GM12891 (cell line): ENCODE measurements at regions not wholly inside any gene's neighbourhood (a gene's known extent, or its start where the extent isn't known, plus 50 kb on each side); places are given as distances from the start of the nearest gene placed in this dataset.

ENCODE experiments used
- POLR2A ChIP-seq: IDR thresholded peaks from 2 replicates; pipeline ENCODE4 v1.6.1; 2011; ENCODE audit warnings: low read depth, low read length, control low read depth
- POLR2AphosphoS5 ChIP-seq: IDR thresholded peaks from 2 replicates; pipeline ENCODE4 v1.6.1; 2011; ENCODE audit warnings: low read depth, low read length, control low read depth
- TAF1 ChIP-seq: IDR thresholded peaks from 2 replicates; pipeline ENCODE4 v1.6.1; 2011; ENCODE audit warnings: low read depth, low read length, control low read depth

DNA sequence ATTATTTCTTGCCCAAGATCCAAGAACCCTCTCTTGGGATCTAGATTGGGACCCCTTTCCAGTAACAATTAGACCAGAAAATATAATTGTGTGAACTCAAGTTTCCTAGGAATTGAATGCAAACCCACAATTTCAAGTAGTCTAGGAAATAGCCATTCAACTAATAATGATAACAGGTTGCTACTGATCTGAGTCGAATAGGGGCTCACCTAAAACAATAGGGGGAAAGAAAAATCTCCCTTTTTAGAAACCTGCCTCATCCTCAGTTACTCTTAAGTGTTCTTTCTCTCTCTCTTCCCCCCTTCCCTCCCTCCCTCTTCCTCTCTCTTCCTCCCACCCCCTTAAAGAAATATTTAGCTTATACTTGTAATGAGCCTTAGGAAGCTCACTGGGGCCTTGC, 555.3 kb downstream of the IGSF11 start:
- TF ChIP-seq POLR2A (no peak), POLR2AphosphoS5 (no peak), TAF1 (no peak)
